ENCODE measurements at regions not wholly inside any gene's neighbourhood (a gene's known extent, or its start where the extent isn't known, plus 50 kb on each side); places are given as distances from the start of the nearest gene placed in this dataset.

GRCh38 chr11:32204751-32205150 lies 113.9 kb downstream of the RCN1 start:
- no peak for DNase-seq

GRCh38 chr11:32210556-32210955 lies 119.7 kb downstream of the RCN1 start:
- DNase-seq, result no peak

GRCh38 chr11:32213223-32213622 lies 122.3 kb downstream of the RCN1 start:
- DNase-seq, result no peak

- no peak for DNase-seq
These were observed 124.3 kb downstream of the RCN1 start for GRCh38 chr11:32215157-32215556.

GRCh38 chr11:32216749-32217148 lies 125.9 kb downstream of the RCN1 start:
- no peak for DNase-seq

GRCh38 chr11:32219320-32219719 lies 128.4 kb downstream of the RCN1 start:
- DNase-seq, result no peak

GRCh38 chr11:32221476-32222032 lies 130.7 kb downstream of the RCN1 start:
- no peak for DNase-seq

- DNase-seq, result no peak
These were observed 133.7 kb downstream of the RCN1 start for GRCh38 chr11:32224580-32224979.

GRCh38 chr11:32225571-32226285 lies 134.9 kb downstream of the RCN1 start:
- no peak for DNase-seq

- no peak for DNase-seq
These were observed 135.6 kb downstream of the RCN1 start for GRCh38 chr11:32226480-32226879.

- no peak for DNase-seq
These were observed 138.8 kb downstream of the RCN1 start for GRCh38 chr11:32229576-32230240.

- DNase-seq, result no peak
These were observed 141.1 kb downstream of the RCN1 start for GRCh38 chr11:32231909-32232493.

GRCh38 chr11:32232516-32232915 lies 141.6 kb downstream of the RCN1 start:
- no peak for DNase-seq

GRCh38 chr11:32233276-32233675 lies 142.4 kb downstream of the RCN1 start:
- DNase-seq, result no peak

- DNase-seq, result no peak
These were observed 143.1 kb downstream of the RCN1 start for GRCh38 chr11:32233928-32234327.

GRCh38 chr11:32244453-32244852 lies 153.6 kb downstream of the RCN1 start:
- no peak for DNase-seq

GRCh38 chr11:32253706-32254105 lies 162.8 kb downstream of the RCN1 start:
- no peak for DNase-seq

- no peak for DNase-seq
These were observed 165.0 kb downstream of the RCN1 start for GRCh38 chr11:32255841-32256240.

- DNase-seq, result no peak
These were observed 165.6 kb downstream of the RCN1 start for GRCh38 chr11:32256466-32256865.

GRCh38 chr11:32259641-32260081 lies 168.8 kb downstream of the RCN1 start:
- no peak for DNase-seq

GRCh38 chr11:32262367-32262766 lies 171.5 kb downstream of the RCN1 start:
- DNase-seq, result no peak

GRCh38 chr11:32265911-32266310 lies 169.4 kb downstream of the WT1 start:
- no peak for DNase-seq

- DNase-seq, result no peak
These were observed 168.7 kb downstream of the WT1 start for GRCh38 chr11:32266601-32267000.

- DNase-seq, result no peak
These were observed 167.6 kb downstream of the WT1 start for GRCh38 chr11:32267679-32268187.
